HL-60 (cell line): ENCODE measurements at regions not wholly inside any gene's neighbourhood (a gene's known extent, or its start where the extent isn't known, plus 50 kb on each side); places are given as distances from the start of the nearest gene placed in this dataset.

Experiments
- SPI1 ChIP-seq: IDR thresholded peaks from 2 replicates; pipeline ENCODE4 v1.6.1; 2012; ENCODE audit warnings: low read depth, mild to moderate bottlenecking, borderline replicate concordance
- TF ChIP-seq, protein P1 (sequence below): IDR thresholded peaks from one replicate; pipeline ENCODE4 v1.5.1; 2011; ENCODE audit warnings: low read length, control low read depth, inconsistent platforms; ENCODE audit not compliant: insufficient read depth
- TF ChIP-seq, protein P2 (sequence below): IDR thresholded peaks from 2 replicates; pipeline ENCODE4 v1.6.1; 2012; ENCODE audit warnings: low read depth; ENCODE audit not compliant: insufficient replicate concordance

DNA sequence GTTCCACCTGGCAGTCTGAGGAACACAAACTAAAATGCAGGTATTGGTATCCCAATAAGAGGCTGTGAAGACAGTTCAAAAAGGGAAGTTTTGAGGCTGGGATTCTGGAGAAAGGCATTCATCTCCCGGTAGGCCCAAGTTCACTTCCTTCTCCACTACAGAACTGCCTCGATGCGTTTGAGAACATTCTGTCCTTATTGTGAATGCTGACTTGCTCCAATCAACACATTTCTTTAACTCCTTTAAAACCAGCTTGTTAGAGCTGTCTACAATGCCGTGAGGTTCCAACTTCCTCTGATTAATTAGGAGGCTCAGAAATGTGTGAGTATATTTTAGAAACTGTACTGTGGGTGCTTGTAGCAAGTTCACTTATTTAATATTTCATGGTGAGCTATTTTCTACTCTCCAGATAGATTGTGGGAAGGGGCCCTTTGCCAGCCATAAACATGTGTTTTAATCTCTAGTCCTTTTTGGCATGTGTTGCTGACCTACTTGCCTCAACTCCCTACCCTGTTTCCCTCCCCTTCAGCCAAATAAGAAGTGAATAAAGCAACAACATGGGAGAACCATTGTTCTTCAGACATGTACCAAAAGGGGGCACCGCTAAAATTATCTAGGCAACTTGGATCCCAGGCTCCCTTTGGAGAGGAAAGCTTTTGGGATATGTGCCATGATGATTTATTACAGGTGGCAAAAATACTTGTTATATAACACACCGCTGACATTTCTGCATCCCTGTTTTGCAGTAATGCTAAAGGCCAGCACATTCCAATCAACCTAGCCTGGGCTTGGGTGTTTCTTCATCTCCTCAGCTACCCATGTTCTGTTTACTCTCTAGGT is 245.6 kb downstream of the BLID start:
- TF ChIP-seq, protein P1, sequence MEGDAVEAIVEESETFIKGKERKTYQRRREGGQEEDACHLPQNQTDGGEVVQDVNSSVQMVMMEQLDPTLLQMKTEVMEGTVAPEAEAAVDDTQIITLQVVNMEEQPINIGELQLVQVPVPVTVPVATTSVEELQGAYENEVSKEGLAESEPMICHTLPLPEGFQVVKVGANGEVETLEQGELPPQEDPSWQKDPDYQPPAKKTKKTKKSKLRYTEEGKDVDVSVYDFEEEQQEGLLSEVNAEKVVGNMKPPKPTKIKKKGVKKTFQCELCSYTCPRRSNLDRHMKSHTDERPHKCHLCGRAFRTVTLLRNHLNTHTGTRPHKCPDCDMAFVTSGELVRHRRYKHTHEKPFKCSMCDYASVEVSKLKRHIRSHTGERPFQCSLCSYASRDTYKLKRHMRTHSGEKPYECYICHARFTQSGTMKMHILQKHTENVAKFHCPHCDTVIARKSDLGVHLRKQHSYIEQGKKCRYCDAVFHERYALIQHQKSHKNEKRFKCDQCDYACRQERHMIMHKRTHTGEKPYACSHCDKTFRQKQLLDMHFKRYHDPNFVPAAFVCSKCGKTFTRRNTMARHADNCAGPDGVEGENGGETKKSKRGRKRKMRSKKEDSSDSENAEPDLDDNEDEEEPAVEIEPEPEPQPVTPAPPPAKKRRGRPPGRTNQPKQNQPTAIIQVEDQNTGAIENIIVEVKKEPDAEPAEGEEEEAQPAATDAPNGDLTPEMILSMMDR, result no peak
- TF ChIP-seq, protein P2, sequence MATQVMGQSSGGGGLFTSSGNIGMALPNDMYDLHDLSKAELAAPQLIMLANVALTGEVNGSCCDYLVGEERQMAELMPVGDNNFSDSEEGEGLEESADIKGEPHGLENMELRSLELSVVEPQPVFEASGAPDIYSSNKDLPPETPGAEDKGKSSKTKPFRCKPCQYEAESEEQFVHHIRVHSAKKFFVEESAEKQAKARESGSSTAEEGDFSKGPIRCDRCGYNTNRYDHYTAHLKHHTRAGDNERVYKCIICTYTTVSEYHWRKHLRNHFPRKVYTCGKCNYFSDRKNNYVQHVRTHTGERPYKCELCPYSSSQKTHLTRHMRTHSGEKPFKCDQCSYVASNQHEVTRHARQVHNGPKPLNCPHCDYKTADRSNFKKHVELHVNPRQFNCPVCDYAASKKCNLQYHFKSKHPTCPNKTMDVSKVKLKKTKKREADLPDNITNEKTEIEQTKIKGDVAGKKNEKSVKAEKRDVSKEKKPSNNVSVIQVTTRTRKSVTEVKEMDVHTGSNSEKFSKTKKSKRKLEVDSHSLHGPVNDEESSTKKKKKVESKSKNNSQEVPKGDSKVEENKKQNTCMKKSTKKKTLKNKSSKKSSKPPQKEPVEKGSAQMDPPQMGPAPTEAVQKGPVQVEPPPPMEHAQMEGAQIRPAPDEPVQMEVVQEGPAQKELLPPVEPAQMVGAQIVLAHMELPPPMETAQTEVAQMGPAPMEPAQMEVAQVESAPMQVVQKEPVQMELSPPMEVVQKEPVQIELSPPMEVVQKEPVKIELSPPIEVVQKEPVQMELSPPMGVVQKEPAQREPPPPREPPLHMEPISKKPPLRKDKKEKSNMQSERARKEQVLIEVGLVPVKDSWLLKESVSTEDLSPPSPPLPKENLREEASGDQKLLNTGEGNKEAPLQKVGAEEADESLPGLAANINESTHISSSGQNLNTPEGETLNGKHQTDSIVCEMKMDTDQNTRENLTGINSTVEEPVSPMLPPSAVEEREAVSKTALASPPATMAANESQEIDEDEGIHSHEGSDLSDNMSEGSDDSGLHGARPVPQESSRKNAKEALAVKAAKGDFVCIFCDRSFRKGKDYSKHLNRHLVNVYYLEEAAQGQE, result no peak
- TF ChIP-seq SPI1, result no peak
